ENCODE measurements at regions not wholly inside any gene's neighbourhood (a gene's known extent, or its start where the extent isn't known, plus 50 kb on each side); places are given as distances from the start of the nearest gene placed in this dataset.

- no CpG with 5 or more reads among the region's 2 CpGs for WGBS (ENCODE audit: insufficient coverage)
- no peaks in the 10 kb centered on the region for H3K4me1 ChIP-seq (ENCODE audit: control insufficient read depth, insufficient read depth, low read length)
- H3K4me3 ChIP-seq (ENCODE audit: low read length) = no peak overlapping the region
- H3K27me3 ChIP-seq (ENCODE audit: control insufficient read depth, insufficient read depth, low read length) = no peaks in the 10 kb centered on the region
- no peak overlapping the region for H3K27ac ChIP-seq (ENCODE audit: low read length)
- H3K36me3 ChIP-seq (ENCODE audit: control insufficient read depth, insufficient read depth, low read length) = no peaks in the 10 kb centered on the region
- no peaks in the 10 kb centered on the region for H3K9me3 ChIP-seq (replicated peaks; ENCODE audit: control insufficient read depth, low read depth, low read length)
- no peak for DNase-seq
Measured at GRCh38 chr6:37116326-37116725, 53.6 kb upstream of the PIM1 start.

- WGBS (ENCODE audit: insufficient coverage) = 78% methylated on average over 5 of the region's 5 CpGs
- no peak overlapping the region for H3K27ac ChIP-seq (ENCODE audit: low read length)
- DNase-seq = no peak
- no peak overlapping the region for H3K4me3 ChIP-seq (ENCODE audit: low read length)
- no peaks in the 10 kb centered on the region for H3K9me3 ChIP-seq (replicated peaks; ENCODE audit: control insufficient read depth, low read depth, low read length)
- H3K27me3 ChIP-seq (ENCODE audit: control insufficient read depth, insufficient read depth, low read length) = no peaks in the 10 kb centered on the region
- H3K36me3 ChIP-seq (ENCODE audit: control insufficient read depth, insufficient read depth, low read length) = no peaks in the 10 kb centered on the region
- H3K4me1 ChIP-seq (ENCODE audit: control insufficient read depth, insufficient read depth, low read length) = peaks cover 6% of the 10 kb centered on the region
Measured at GRCh38 chr6:37119387-37119886, 50.5 kb upstream of the PIM1 start.
